Testis (tissue), 2 donors: ENCODE measurements at regions not wholly inside any gene's neighbourhood (a gene's known extent, or its start where the extent isn't known, plus 50 kb on each side); places are given as distances from the start of the nearest gene placed in this dataset.
A peak's percentile ranks its signal among the peaks of the same experiment; 100 is the strongest.

Source experiments
- DNase-seq: peaks from one replicate; pipeline ENCODE4 v3.0.0-alpha.2; 2019
- H3K27ac ChIP-seq, 2 donors: fragments of 200-600 bp; sonication (generic); one replicate each; pipeline ENCODE4 v1.5.1; 2019
- H3K27me3 ChIP-seq: fragments of 200-600 bp; sonication (generic); one replicate; pipeline ENCODE4 v1.5.1; 2019
- H3K36me3 ChIP-seq: fragments of 200-600 bp; sonication (generic); one replicate; pipeline ENCODE4 v1.5.1; 2017; ENCODE audit warnings: low read depth; ENCODE audit errors: missing control alignments
- H3K4me1 ChIP-seq: fragments of 200-600 bp; sonication (generic); one replicate; pipeline ENCODE4 v1.5.1; 2019
- H3K4me3 ChIP-seq, 2 donors: fragments of 200-600 bp; sonication (generic); one replicate each; pipeline ENCODE4 v1.5.1; 2017 to 2019
- H3K9me3 ChIP-seq: fragments of 200-600 bp; sonication (generic); one replicate; pipeline ENCODE4 v1.5.1; 2017
- POLR2A ChIP-seq: fragments of 450-650 bp; IDR thresholded peaks from one replicate; pipeline ENCODE4 v1.6.1; 2017; ENCODE audit warnings: antibody characterized with exemption, mild to moderate bottlenecking, moderate library complexity
- WGBS, 2 donors: methylation state at CpG; one replicate each; pipeline ENCODE4 v1.1.5; 2018; 5-methylcytosine and 5-hydroxymethylcytosine counted together
- intact Hi-C: fragments of 100-400 bp; cut with DNase I; formaldehyde crosslinking; loops from one replicate; pipeline ENCODE4 v1.15.1; 2023; ENCODE audit warnings: low total_unique reads
- TF ChIP-seq, protein P1 (sequence below), 3 experiments: fragments of 450-650 bp in 2 of 3; fragments of 200-600 bp in 1 of 3; sonication (generic) in 1 of 3; IDR thresholded peaks; one replicate each; pipeline ENCODE4 v1.5.1; 2016 to 2019; ENCODE audit warnings: antibody characterized with exemption in 3 of 3, mild to moderate bottlenecking in 2 of 3, moderate library complexity in 1 of 3

DNA sequence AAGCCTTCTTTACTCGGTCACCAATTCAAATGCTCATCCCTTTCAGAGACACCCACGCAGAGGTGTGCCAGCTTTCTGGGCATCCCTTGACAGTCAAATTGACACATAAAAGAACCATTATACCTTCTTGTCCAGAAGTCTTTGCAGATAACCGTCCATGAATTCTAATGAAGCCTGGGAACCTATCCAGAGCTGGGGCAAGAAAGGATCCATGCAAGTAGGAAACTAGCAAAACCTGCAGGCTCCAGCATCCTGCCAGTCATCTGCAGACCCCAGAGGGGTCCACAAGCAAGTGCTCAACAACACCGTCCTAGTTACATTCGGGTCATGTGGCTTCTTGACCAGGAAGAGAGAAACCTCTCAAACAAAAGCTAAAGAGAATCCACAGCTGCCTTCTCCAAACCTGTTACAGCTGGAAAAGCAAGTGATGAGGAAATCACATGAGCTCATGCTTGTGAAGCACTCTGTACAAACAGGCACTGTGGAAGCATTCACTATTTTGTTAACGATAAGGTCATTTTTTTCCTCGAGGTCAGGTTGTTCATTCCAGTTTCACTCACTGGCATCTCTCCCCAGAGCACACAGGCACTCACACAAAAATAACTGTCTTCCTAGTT, 80.2 kb upstream of the DMRT1 start:
- no peak overlapping the region for H3K4me3 ChIP-seq
- no peaks in the 10 kb centered on the region for H3K9me3 ChIP-seq
- H3K36me3 ChIP-seq, result no peaks in the 10 kb centered on the region
- H3K4me1 ChIP-seq, result no peaks in the 10 kb centered on the region
- H3K27me3 ChIP-seq, result no peaks in the 10 kb centered on the region
- no peak for DNase-seq
- TF ChIP-seq POLR2A, result no peak
- TF ChIP-seq, protein P1, sequence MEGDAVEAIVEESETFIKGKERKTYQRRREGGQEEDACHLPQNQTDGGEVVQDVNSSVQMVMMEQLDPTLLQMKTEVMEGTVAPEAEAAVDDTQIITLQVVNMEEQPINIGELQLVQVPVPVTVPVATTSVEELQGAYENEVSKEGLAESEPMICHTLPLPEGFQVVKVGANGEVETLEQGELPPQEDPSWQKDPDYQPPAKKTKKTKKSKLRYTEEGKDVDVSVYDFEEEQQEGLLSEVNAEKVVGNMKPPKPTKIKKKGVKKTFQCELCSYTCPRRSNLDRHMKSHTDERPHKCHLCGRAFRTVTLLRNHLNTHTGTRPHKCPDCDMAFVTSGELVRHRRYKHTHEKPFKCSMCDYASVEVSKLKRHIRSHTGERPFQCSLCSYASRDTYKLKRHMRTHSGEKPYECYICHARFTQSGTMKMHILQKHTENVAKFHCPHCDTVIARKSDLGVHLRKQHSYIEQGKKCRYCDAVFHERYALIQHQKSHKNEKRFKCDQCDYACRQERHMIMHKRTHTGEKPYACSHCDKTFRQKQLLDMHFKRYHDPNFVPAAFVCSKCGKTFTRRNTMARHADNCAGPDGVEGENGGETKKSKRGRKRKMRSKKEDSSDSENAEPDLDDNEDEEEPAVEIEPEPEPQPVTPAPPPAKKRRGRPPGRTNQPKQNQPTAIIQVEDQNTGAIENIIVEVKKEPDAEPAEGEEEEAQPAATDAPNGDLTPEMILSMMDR (IDR thresholded peaks at IDR 0.05), result no peak
- H3K27ac ChIP-seq, result no peak overlapping the region
- 63 to 77% methylated on average over 7 of the region's 7 CpGs for WGBS, 2 donors
- intact Hi-C loops, result no loop called here

DNA sequence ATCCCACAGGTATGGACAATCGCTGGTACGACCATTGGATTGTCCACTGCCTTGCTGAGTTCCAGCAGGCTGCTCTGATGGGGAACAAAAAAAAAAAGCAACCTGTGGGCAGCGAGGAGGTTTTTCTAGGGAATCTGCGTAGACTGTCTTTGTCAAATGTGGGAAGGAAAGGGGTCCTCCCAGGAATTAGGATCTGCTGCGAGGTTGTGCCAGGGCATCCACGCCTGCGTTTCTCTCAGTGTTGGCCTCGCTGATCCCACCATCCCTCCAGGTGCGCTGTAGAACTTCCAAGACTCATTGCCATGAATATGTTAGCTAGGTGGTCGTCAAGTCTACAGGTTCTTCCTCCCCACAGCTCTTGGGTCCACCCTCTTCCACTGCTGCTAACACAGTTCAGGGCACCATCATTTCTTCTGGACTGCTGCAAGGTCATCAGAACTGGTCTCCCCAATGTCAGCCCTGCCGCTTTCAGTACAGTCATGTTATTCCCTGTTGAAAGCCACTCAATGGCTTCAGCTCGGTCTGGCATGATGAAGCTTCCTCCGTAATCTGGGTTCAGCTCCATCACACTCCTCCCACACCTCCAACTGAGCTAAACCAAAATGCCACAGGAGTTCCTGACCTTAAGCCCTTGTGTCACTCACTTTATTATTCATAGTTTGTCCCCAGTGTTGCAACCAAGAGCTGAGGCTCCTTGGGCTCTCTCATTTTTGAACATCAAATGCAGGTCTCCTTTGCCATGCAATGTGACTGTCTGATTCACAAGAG, 79.5 kb upstream of the DMRT1 start:
- H3K9me3 ChIP-seq, result no peaks in the 10 kb centered on the region
- no peak for DNase-seq
- TF ChIP-seq, protein P1 (IDR thresholded peaks at IDR 0.05), result no peak
- TF ChIP-seq POLR2A, result no peak
- no peaks in the 10 kb centered on the region for H3K36me3 ChIP-seq
- H3K4me1 ChIP-seq, result no peaks in the 10 kb centered on the region
- H3K4me3 ChIP-seq, result no peak overlapping the region
- intact Hi-C loops, result no loop called here
- H3K27me3 ChIP-seq, result no peaks in the 10 kb centered on the region
- 93 to 96% methylated on average over 13 of the region's 13 CpGs for WGBS, 2 donors
- H3K27ac ChIP-seq, result no peak overlapping the region

GRCh38 chr9:763692-764091, 77.8 kb upstream of the DMRT1 start:
- Histone ChIP-seq H3K27me3 (no peaks in the 10 kb centered on the region), H3K4me3 (no peak overlapping the region), H3K4me1 (no peaks in the 10 kb centered on the region), H3K36me3 (no peaks in the 10 kb centered on the region), H3K27ac (no peak overlapping the region), H3K9me3 (no peaks in the 10 kb centered on the region)
- no peak for DNase-seq
- intact Hi-C loops, result no loop called here
- 78 to 84% methylated on average over 6 of the region's 6 CpGs for WGBS, 2 donors
- no peak for TF ChIP-seq POLR2A
- TF ChIP-seq, protein P1 (IDR thresholded peaks at IDR 0.05), result no peak

DNA sequence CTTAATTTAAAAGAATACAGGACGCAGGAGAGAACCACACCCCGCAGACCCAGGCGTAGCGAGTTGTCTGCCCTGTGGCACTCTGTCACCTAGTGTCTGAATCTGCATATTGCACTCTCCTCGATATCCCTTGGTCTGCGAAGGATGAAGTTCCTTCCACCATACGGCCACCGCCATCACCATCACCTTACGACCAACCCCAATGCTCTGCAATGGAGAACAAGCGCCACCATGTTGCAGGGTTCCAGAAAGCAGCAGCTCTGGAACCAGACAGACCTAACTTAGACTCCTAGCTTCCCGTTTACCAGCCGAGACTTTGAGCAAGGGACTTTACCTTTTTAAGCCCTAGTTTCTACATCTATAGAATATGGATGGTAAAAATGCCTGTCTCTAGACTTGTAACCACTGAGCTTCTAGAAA, 77.4 kb upstream of the DMRT1 start:
- Histone ChIP-seq H3K4me3 (no peak overlapping the region), H3K4me1 (no peaks in the 10 kb centered on the region), H3K36me3 (no peaks in the 10 kb centered on the region), H3K9me3 (no peaks in the 10 kb centered on the region), H3K27ac (no peak overlapping the region), H3K27me3 (no peaks in the 10 kb centered on the region)
- peak; percentile 70 for DNase-seq
- TF ChIP-seq POLR2A, result no peak
- TF ChIP-seq, protein P1 (IDR thresholded peaks at IDR 0.05), result peak; percentile 64 to 83 (median 81)
- 50 to 59% methylated on average over 11 to 12 of the region's 12 CpGs for WGBS, 2 donors
- intact Hi-C loops, result no loop called here
